T-helper 2 cell treated with Interferon-gamma antibody and Interleukin-4, amounts not matched to agents 5 μg/mL and 100 μg/mL, for 36 hours (primary cell): ENCODE measurements at regions not wholly inside any gene's neighbourhood (a gene's known extent, or its start where the extent isn't known, plus 50 kb on each side); places are given as distances from the start of the nearest gene placed in this dataset.
"Not testable (repeated sequence)": the region's sequence is repeated elsewhere in the genome, so short reads cannot be mapped to it uniquely, and the experiment has no call there.

Source experiments
- DNase-seq: peaks from one replicate; pipeline ENCODE4 v3.0.0; 2021; ENCODE audit warnings: low spot score
- H3K27ac Mint-ChIP-seq: one replicate; pipeline ENCODE4 v1.8.0; 2021; ENCODE audit warnings: mild to moderate bottlenecking, mixed read lengths
- H3K27me3 Mint-ChIP-seq: one replicate; pipeline ENCODE4 v1.8.0; 2021; ENCODE audit warnings: low read depth, mixed read lengths
- H3K36me3 Mint-ChIP-seq: one replicate; pipeline ENCODE4 v1.8.0; 2021; ENCODE audit warnings: low read depth, mixed read lengths
- H3K4me1 Mint-ChIP-seq: one replicate; pipeline ENCODE4 v1.8.0; 2021; ENCODE audit warnings: low read depth, mixed read lengths
- H3K4me3 Mint-ChIP-seq: one replicate; pipeline ENCODE4 v1.8.0; 2022; ENCODE audit warnings: mild to moderate bottlenecking, moderate library complexity, mixed read lengths
- H3K9me3 Mint-ChIP-seq: one replicate; pipeline ENCODE4 v1.8.0; 2021; ENCODE audit warnings: mixed read lengths

DNA sequence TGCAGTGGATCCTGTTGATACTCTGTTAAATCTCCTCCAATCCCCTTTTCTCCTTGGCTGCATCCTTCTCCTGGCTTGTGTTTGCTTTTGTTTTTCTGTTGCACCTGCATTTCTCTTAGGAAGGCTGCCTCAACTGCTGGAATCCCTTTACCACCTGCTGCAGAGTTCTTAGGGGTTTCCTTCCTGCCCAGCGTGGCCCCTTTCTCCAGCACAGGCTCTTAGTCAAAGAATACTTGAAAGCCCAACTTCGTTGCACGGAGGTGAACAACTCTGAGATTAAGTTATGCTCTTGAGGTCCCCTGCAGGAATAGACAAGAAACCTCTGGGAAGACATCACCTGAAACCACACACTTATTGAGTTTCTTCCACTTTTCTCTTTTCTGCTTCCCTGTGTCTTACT lies 121.6 kb upstream of the GRM7 start:
- Mint-ChIP-seq H3K9me3 (peaks cover 28% of the 10 kb centered on the region), H3K27ac (no peak overlapping the region), H3K4me1 (no peaks in the 10 kb centered on the region), H3K4me3 (no peak overlapping the region), H3K36me3 (no peaks in the 10 kb centered on the region), H3K27me3 (no peaks in the 10 kb centered on the region)
- DNase-seq, result no peak

- no peak overlapping the region for H3K27ac Mint-ChIP-seq
- H3K4me3 Mint-ChIP-seq, result no peak overlapping the region
- no peaks in the 10 kb centered on the region for H3K36me3 Mint-ChIP-seq
- H3K4me1 Mint-ChIP-seq, result no peaks in the 10 kb centered on the region
- H3K27me3 Mint-ChIP-seq, result no peaks in the 10 kb centered on the region
- no peak for DNase-seq
- peaks cover 33% of the 10 kb centered on the region for H3K9me3 Mint-ChIP-seq
Measured at GRCh38 chr3:6743067-6743720, 117.7 kb upstream of the GRM7 start.

DNA sequence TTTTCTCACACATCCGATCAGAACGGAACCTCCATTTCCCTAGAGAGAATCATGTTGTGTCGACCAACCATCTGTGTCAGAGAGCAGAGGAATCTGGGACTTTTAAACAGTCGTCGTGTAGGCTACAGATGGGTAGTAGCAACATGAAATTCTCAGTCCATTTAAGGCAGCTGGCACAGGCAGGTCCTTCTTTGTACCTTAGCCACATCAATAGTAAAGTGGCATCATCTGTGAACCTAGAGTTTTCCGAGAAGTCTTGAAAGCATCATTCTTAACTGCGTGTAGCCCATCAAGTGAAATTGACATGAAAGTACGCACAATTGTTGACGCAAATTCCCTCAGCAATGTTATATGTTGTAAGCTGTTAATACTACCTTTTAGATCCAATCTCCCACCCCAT lies 114.5 kb upstream of the GRM7 start:
- H3K4me1 Mint-ChIP-seq, result no peaks in the 10 kb centered on the region
- no peak overlapping the region for H3K27ac Mint-ChIP-seq
- no peak overlapping the region for H3K4me3 Mint-ChIP-seq
- no peaks in the 10 kb centered on the region for H3K36me3 Mint-ChIP-seq
- no peaks in the 10 kb centered on the region for H3K27me3 Mint-ChIP-seq
- no peak for DNase-seq
- H3K9me3 Mint-ChIP-seq, result peaks cover 32% of the 10 kb centered on the region

GRCh38 chr3:6747017-6747416 lies 113.9 kb upstream of the GRM7 start:
- Mint-ChIP-seq H3K4me3 (no peak overlapping the region), H3K36me3 (no peaks in the 10 kb centered on the region)
- DNase-seq, result no peak

GRCh38 chr3:6750782-6751181 lies 110.1 kb upstream of the GRM7 start:
- no peak for DNase-seq
- no peaks in the 10 kb centered on the region for H3K4me1 Mint-ChIP-seq
- H3K36me3 Mint-ChIP-seq, result no peaks in the 10 kb centered on the region
- H3K4me3 Mint-ChIP-seq, result no peak overlapping the region
- peaks cover 44% of the 10 kb centered on the region for H3K9me3 Mint-ChIP-seq
- H3K27ac Mint-ChIP-seq, result no peak overlapping the region
- no peaks in the 10 kb centered on the region for H3K27me3 Mint-ChIP-seq

More at GRCh38 chr3:6747017-6747416, 113.9 kb upstream of the GRM7 start:
- Mint-ChIP-seq H3K27me3 (no peaks in the 10 kb centered on the region), H3K4me1 (no peaks in the 10 kb centered on the region), H3K27ac (no peak overlapping the region), H3K9me3 (peaks cover 32% of the 10 kb centered on the region)

GRCh38 chr3:6753536-6753935 lies 107.4 kb upstream of the GRM7 start:
- H3K36me3 Mint-ChIP-seq, result no peaks in the 10 kb centered on the region
- H3K27me3 Mint-ChIP-seq, result no peaks in the 10 kb centered on the region
- no peak for DNase-seq
- no peak overlapping the region for H3K4me3 Mint-ChIP-seq
- no peak overlapping the region for H3K27ac Mint-ChIP-seq
- peaks cover 37% of the 10 kb centered on the region for H3K9me3 Mint-ChIP-seq
- no peaks in the 10 kb centered on the region for H3K4me1 Mint-ChIP-seq

GRCh38 chr3:6769532-6770396 lies 91.2 kb upstream of the GRM7 start:
- H3K27me3 Mint-ChIP-seq, H3K36me3 Mint-ChIP-seq, H3K27ac Mint-ChIP-seq, H3K4me3 Mint-ChIP-seq, DNase-seq, H3K4me1 Mint-ChIP-seq: not testable (repeated sequence)
- peaks cover 24% of the 10 kb centered on the region for H3K9me3 Mint-ChIP-seq

GRCh38 chr3:6770397-6770690 lies 90.6 kb upstream of the GRM7 start:
- no peak for DNase-seq
- Mint-ChIP-seq H3K4me3 (no peak overlapping the region), H3K36me3 (no peaks in the 10 kb centered on the region), H3K4me1 (no peaks in the 10 kb centered on the region), H3K9me3 (peaks cover 24% of the 10 kb centered on the region), H3K27me3 (no peaks in the 10 kb centered on the region), H3K27ac (no peak overlapping the region)

DNA sequence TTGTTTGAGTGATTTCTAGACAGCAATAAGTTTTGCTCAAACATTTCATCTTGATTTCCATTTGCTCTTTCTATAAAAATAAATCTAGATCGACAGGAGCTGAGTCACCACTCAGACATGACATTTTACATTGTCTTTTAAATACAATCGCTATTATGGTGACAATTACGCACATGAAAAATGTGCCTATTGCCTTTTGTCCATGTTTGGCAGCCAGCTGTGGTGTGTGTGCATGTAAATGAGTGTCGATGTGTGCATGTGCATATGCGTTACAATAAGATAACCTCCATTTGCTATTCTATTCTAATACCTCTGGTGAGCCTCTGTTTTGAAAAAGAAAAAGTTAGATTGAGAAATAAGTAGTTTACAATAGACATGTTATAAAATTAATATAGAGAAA lies 89.7 kb upstream of the GRM7 start:
- Mint-ChIP-seq H3K9me3 (peaks cover 24% of the 10 kb centered on the region), H3K4me1 (no peaks in the 10 kb centered on the region), H3K4me3 (no peak overlapping the region), H3K27me3 (no peaks in the 10 kb centered on the region), H3K27ac (no peak overlapping the region), H3K36me3 (no peaks in the 10 kb centered on the region)
- no peak for DNase-seq

GRCh38 chr3:6779140-6779539 lies 81.8 kb upstream of the GRM7 start:
- no peak overlapping the region for H3K4me3 Mint-ChIP-seq
- no peaks in the 10 kb centered on the region for H3K4me1 Mint-ChIP-seq
- DNase-seq, result no peak
- no peaks in the 10 kb centered on the region for H3K36me3 Mint-ChIP-seq
- H3K27ac Mint-ChIP-seq, result no peak overlapping the region
- H3K9me3 Mint-ChIP-seq, result peaks cover 25% of the 10 kb centered on the region
- no peaks in the 10 kb centered on the region for H3K27me3 Mint-ChIP-seq

GRCh38 chr3:6781092-6781491 lies 79.8 kb upstream of the GRM7 start:
- Mint-ChIP-seq H3K4me1 (no peaks in the 10 kb centered on the region), H3K4me3 (no peak overlapping the region), H3K27ac (no peak overlapping the region), H3K27me3 (no peaks in the 10 kb centered on the region), H3K9me3 (peaks cover 25% of the 10 kb centered on the region), H3K36me3 (no peaks in the 10 kb centered on the region)
- no peak for DNase-seq

GRCh38 chr3:6785726-6786125 lies 75.2 kb upstream of the GRM7 start:
- no peak for DNase-seq
- Mint-ChIP-seq H3K4me1 (no peaks in the 10 kb centered on the region), H3K27me3 (no peaks in the 10 kb centered on the region), H3K9me3 (no peaks in the 10 kb centered on the region), H3K4me3 (no peak overlapping the region), H3K27ac (no peak overlapping the region), H3K36me3 (no peaks in the 10 kb centered on the region)

DNA sequence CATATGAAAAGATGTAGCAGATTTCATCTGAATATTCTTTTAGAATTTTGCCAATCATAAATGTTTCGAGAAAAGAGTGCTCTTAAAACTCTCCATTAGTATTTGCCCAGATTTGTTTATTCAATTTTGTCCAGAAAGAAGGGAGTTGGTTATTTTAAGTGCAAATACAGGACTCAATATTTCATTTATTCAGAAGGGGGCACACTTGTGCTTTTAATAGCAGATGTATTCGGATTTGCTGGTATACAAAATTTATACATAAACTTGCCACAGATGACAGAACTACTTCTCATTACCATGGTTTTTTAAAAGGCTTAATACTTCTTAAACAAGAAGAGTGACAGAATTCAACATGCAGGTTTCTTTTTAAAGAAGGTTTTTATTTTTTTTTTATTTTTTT lies 69.8 kb upstream of the GRM7 start:
- Mint-ChIP-seq H3K4me3 (no peak overlapping the region), H3K36me3 (no peaks in the 10 kb centered on the region), H3K27me3 (no peaks in the 10 kb centered on the region), H3K9me3 (no peaks in the 10 kb centered on the region), H3K27ac (no peak overlapping the region), H3K4me1 (no peaks in the 10 kb centered on the region)
- DNase-seq, result no peak

DNA sequence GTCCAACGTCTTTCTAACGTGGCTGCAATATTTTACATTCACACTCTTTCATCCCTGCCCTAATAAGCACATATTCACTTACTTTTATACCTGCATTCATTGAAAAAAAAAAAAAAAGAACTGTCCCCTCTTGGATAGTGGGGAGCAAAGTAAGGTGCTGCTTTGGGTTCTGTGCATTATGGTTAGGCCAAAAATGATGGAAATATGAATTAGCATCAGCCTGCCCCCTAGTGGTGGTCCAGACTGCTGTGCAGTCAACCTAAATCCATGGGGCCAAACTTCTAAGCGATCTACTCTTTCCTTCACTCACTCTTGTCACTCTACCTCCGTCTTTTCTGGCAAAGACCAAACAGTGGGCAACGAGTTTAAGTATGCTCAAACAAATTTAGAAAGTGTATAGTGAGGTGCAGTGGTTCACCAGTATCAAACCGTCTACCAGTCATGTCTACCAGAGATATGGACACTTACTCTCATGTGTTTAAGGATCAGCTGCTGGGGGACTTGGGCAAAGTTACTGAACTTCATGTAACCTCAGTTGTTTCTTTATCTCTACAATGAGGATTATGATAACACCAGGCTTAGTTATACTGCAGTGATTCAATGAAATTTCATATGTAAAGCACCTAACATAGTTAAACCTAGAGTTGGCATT lies 61.5 kb upstream of the GRM7 start:
- Mint-ChIP-seq H3K27me3 (no peaks in the 10 kb centered on the region), H3K36me3 (no peaks in the 10 kb centered on the region), H3K4me3 (no peak overlapping the region), H3K27ac (no peak overlapping the region), H3K4me1 (no peaks in the 10 kb centered on the region), H3K9me3 (no peaks in the 10 kb centered on the region)
- no peak for DNase-seq
